ENCODE measurements at regions not wholly inside any gene's neighbourhood (a gene's known extent, or its start where the extent isn't known, plus 50 kb on each side); places are given as distances from the start of the nearest gene placed in this dataset.

GRCh38 chr1:78224861-78225552 is 179.2 kb downstream of the GIPC2 start:
- DNase-seq (no peak), ATAC-seq (no peak)
- peaks cover 0 to 5% (median 0%) of the 10 kb centered on the region in 12 donors for H3K4me1 ChIP-seq
- TF ChIP-seq POLR2A (IDR thresholded peaks at IDR 0.05): no peak
- no peak for TF ChIP-seq CTCF (IDR thresholded peaks at IDR 0.05)
- H3K27me3 ChIP-seq: no peaks in the 10 kb centered on the region
- no peaks in the 10 kb centered on the region for H3K36me3 ChIP-seq
- intact Hi-C loops (cut with DNase I): no loop called here
- H3K4me3 ChIP-seq: no peak overlapping the region
- 35 to 46% (median 37%) methylated on average over 3 of the region's 3 CpGs for WGBS, 4 donors
- H3K9me3 ChIP-seq: peaks cover 0 to 17% (median 0%) of the 10 kb centered on the region in 12 donors
- no peak overlapping the region for H3K27ac ChIP-seq

- Histone ChIP-seq H3K9me3 (peaks cover 0 to 17% (median 0%) of the 10 kb centered on the region in 12 donors), H3K36me3 (no peaks in the 10 kb centered on the region), H3K27ac (no peak overlapping the region), H3K4me1 (peaks cover 0 to 5% (median 0%) of the 10 kb centered on the region in 12 donors), H3K4me3 (no peak overlapping the region), H3K27me3 (no peaks in the 10 kb centered on the region)
- no peak for DNase-seq
- no peak for TF ChIP-seq CTCF (IDR thresholded peaks at IDR 0.05)
- 64 to 81% (median 69%) methylated on average over 3 of the region's 3 CpGs for WGBS, 4 donors
- intact Hi-C loops (cut with DNase I): no loop called here
- no peak for ATAC-seq
Measured at GRCh38 chr1:78226784-78227183, 181.0 kb downstream of the GIPC2 start.

GRCh38 chr1:78227705-78228635 is 182.2 kb downstream of the GIPC2 start:
- 63 to 69% (median 67%) methylated on average over 6 of the region's 6 CpGs for WGBS, 4 donors
- Histone ChIP-seq H3K4me1 (peaks cover 0 to 5% (median 0%) of the 10 kb centered on the region in 12 donors), H3K9me3 (peaks cover 0 to 17% (median 0%) of the 10 kb centered on the region in 12 donors), H3K4me3 (no peak overlapping the region), H3K27me3 (no peaks in the 10 kb centered on the region), H3K36me3 (no peaks in the 10 kb centered on the region), H3K27ac (no peak overlapping the region)
- TF ChIP-seq CTCF (IDR thresholded peaks at IDR 0.05) (no peak), POLR2A (IDR thresholded peaks at IDR 0.05) (no peak)
- intact Hi-C loops (cut with DNase I): no loop called here
- DNase-seq (no peak), ATAC-seq (no peak)

- Histone ChIP-seq H3K9me3 (peaks cover 0 to 17% (median 0%) of the 10 kb centered on the region in 12 donors), H3K36me3 (no peaks in the 10 kb centered on the region), H3K27me3 (no peaks in the 10 kb centered on the region), H3K27ac (peak overlapping the region in 1 of 12 donors; percentile 23), H3K4me1 (peaks cover 0 to 7% (median 0%) of the 10 kb centered on the region in 12 donors), H3K4me3 (no peak overlapping the region)
- DNase-seq (no peak), ATAC-seq (peak in 2 of 4 donors; percentile 67 to 84)
- no peak for TF ChIP-seq CTCF (IDR thresholded peaks at IDR 0.05)
- no peak for TF ChIP-seq POLR2A (IDR thresholded peaks at IDR 0.05)
- WGBS, 4 donors: 63 to 70% (median 65%) methylated on average over 3 of the region's 3 CpGs
- intact Hi-C loops (cut with DNase I): no loop called here
Measured at GRCh38 chr1:78229344-78229743, 183.6 kb downstream of the GIPC2 start.

Data from heart left ventricle (tissue), 16 donors.